Mesodermal cell (in vitro differentiated cells): ENCODE measurements at regions not wholly inside any gene's neighbourhood (a gene's known extent, or its start where the extent isn't known, plus 50 kb on each side); places are given as distances from the start of the nearest gene placed in this dataset.
A peak's percentile ranks its signal among the peaks of the same experiment; 100 is the strongest.

Source experiments
- H3K27ac ChIP-seq: 2 replicates; pipeline ENCODE4 v1.7.0; 2013; ENCODE audit warnings: mild to moderate bottlenecking, low read depth, low read length, moderate library complexity; ENCODE audit not compliant: severe bottlenecking
- H3K36me3 ChIP-seq: 2 replicates; pipeline ENCODE4 v1.7.1; 2013; ENCODE audit warnings: mild to moderate bottlenecking, low read length, moderate library complexity; ENCODE audit not compliant: control insufficient read depth, insufficient read depth
- H3K4me1 ChIP-seq: one replicate; pipeline ENCODE4 v1.7.1; 2013; ENCODE audit warnings: mild to moderate bottlenecking, low read length; ENCODE audit not compliant: insufficient read depth, control insufficient read depth, poor library complexity, severe bottlenecking
- H3K4me3 ChIP-seq: 2 replicates; pipeline ENCODE4 v1.7.0; 2013; ENCODE audit warnings: low read length, control low read depth, mild to moderate bottlenecking; ENCODE audit not compliant: insufficient read depth, poor library complexity, severe bottlenecking; ENCODE audit errors: extremely low read depth
- H3K9me3 ChIP-seq: 2 replicates; pipeline ENCODE4 v1.7.1; 2013; ENCODE audit warnings: mild to moderate bottlenecking, low read length, moderate library complexity; ENCODE audit not compliant: control insufficient read depth
- WGBS, 2 experiments: methylation state at CpG; one replicate each; pipeline ENCODE4 v1.1.5; 2013; ENCODE audit warnings: missing lambda C conversion rate in 2 of 2; ENCODE audit not compliant: insufficient coverage in 2 of 2; 5-methylcytosine and 5-hydroxymethylcytosine counted together

DNA sequence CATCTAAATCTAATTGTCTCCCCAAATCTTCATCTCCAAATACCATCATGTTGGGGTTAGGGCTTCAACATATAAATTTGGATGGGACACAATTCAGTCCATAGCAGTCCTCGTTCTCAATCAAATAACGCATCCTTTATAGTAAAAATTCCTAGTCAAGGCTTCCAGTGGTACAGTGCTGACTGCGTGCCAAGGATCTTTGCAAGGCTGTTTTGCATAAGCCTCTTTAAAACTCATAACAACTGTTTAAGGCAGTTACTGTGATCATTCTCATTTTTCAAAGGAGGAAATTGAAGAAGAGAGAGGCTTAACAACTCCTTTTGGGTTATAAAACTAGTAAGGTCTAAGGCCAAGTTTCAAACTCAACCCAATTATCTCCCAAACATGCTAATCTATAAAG lies 666.9 kb downstream of the NYAP2 start:
- WGBS, 2 experiments = 81 to 90% methylated on average over 2 of the region's 3 CpGs
- H3K36me3 ChIP-seq = no peaks in the 10 kb centered on the region
- no peaks in the 10 kb centered on the region for H3K9me3 ChIP-seq
- H3K27ac ChIP-seq = no peak overlapping the region
- no peak overlapping the region for H3K4me3 ChIP-seq
- H3K4me1 ChIP-seq = no peaks in the 10 kb centered on the region

DNA sequence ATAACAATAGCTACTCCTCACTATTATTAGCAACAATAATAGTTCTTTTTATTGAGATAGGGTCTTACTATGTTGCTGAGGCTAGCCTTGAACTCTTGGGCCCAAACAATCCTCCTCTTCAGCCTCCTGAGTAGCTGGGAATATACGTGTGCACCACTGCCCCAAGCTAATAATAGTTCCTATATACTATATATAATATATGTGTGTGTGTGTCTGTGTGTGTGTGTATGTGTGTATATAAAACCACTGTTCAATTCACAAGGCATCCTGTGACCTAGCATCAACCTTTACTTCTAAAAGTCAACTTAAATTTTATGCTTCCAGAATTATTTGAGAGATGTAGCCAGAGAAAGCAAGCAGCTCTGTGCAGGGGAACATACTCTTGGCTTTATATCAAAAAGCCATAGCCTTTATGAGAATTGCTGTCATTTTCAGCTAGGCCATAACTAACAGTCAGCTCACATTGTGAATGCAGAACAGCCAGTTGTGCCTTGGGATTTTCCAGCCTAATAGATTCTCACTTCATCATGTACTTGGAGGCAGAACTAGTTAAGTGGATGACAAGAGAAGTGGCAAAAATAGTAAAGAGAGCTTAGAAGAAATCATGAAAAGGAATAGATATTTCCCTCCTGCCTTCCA lies 665.5 kb downstream of the NYAP2 start:
- H3K4me1 ChIP-seq = no peaks in the 10 kb centered on the region
- no peak overlapping the region for H3K4me3 ChIP-seq
- H3K27ac ChIP-seq = no peak overlapping the region
- WGBS, 2 experiments = no CpG with 5 or more reads among the region's 1 CpG
- H3K9me3 ChIP-seq = no peaks in the 10 kb centered on the region
- no peaks in the 10 kb centered on the region for H3K36me3 ChIP-seq

GRCh38 chr2:226063704-226064440 lies 664.4 kb downstream of the NYAP2 start:
- Histone ChIP-seq H3K4me3 (no peak overlapping the region), H3K36me3 (no peaks in the 10 kb centered on the region), H3K4me1 (no peaks in the 10 kb centered on the region), H3K9me3 (no peaks in the 10 kb centered on the region), H3K27ac (no peak overlapping the region)
- WGBS, 2 experiments = 63 to 67% methylated on average over 1 of the region's 4 CpGs

DNA sequence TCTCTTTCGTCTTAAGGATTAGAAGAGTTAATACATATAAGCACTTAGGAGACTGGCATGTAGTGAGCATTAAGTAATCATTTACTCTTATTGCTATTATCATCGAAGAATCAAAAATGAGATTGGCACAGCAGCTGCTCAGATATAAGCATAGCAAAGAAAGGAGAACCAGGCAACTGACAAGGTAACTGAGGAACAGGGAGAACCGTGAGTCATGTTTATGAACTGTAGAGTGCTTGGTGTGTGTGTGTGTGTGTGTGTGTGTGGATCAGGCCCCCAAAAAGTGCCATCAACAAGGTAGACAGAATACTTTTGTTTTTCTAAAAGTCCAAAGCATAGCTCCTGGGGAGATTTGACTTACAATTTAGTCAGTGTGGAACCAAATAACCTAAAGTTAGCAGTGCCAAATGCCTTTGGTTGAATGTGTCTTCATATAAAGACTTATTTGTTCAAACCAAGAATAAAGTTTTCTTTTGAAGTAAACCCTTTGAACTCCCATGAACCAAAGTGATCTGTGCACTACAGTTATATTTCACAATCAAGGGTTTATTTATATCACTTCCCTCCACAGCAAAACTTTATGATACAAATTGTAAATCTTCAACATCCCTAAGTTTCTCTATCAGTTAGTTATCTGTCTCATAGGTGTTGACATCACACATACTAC lies 660.6 kb downstream of the NYAP2 start:
- H3K27ac ChIP-seq = no peak overlapping the region
- no peaks in the 10 kb centered on the region for H3K4me1 ChIP-seq
- no peak overlapping the region for H3K4me3 ChIP-seq
- no peaks in the 10 kb centered on the region for H3K36me3 ChIP-seq
- WGBS, 2 experiments = 94 to 100% methylated on average over 1 to 2 of the region's 3 CpGs
- H3K9me3 ChIP-seq = no peaks in the 10 kb centered on the region

DNA sequence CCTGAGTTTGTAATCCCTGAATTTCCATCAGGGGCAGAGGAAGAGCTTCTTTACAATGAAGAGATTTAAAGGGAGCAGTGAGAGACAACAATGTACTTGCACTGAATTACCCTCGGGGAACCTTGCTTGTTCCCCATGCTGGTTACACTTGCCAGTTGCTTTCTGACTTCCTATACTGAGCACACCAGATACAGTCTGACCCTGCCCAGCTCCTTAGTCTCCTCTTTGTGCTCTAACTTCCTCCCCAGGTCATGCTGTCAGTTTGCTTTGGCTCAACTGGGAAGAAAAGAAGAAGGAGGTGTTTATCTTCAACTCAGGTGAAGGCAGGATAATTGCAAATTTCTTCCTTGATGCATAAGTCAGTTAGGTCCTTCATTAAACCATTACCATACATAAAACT lies 658.4 kb downstream of the NYAP2 start:
- Histone ChIP-seq H3K27ac (no peak overlapping the region), H3K36me3 (no peaks in the 10 kb centered on the region), H3K9me3 (no peaks in the 10 kb centered on the region), H3K4me1 (no peaks in the 10 kb centered on the region), H3K4me3 (no peak overlapping the region)
- 50 to 63% methylated on average over 1 of the region's 1 CpG for WGBS, 2 experiments

GRCh38 chr2:226057365-226057764 lies 657.9 kb downstream of the NYAP2 start:
- 100% methylated on average over 1 of the region's 1 CpG; no CpG with 5 or more reads in 1 of the 2 experiments for WGBS, 2 experiments
- Histone ChIP-seq H3K4me3 (no peak overlapping the region), H3K27ac (no peak overlapping the region), H3K4me1 (no peaks in the 10 kb centered on the region), H3K9me3 (no peaks in the 10 kb centered on the region), H3K36me3 (no peaks in the 10 kb centered on the region)

- 90 to 100% methylated on average over 3 to 4 of the region's 6 CpGs for WGBS, 2 experiments
Observed at GRCh38 chr2:226052772-226053416, 653.4 kb downstream of the NYAP2 start.

DNA sequence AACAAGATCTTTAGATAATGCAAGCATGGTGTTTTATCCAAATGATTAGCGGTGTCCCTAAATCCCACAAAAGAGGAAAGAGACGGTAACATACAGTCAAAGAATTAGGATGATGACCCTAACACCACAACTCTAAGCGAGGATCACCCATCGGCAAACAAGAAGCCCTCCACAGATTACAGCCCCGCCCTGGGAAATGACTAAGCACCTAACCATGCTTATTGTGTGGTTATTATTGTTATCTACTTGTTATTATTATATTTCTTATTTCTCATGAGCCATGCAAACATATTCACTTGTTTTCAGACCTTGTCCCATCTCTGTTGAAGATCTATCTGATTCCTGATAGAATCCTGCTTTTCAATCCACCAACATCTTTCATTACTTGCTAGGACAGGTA lies 651.3 kb downstream of the NYAP2 start:
- Histone ChIP-seq H3K9me3 (no peaks in the 10 kb centered on the region), H3K36me3 (no peaks in the 10 kb centered on the region), H3K4me1 (no peaks in the 10 kb centered on the region), H3K27ac (no peak overlapping the region), H3K4me3 (no peak overlapping the region)
- 100% methylated on average over 1 to 2 of the region's 5 CpGs for WGBS, 2 experiments

More at GRCh38 chr2:226052772-226053416, 653.4 kb downstream of the NYAP2 start:
- Histone ChIP-seq H3K9me3 (no peaks in the 10 kb centered on the region), H3K27ac (no peak overlapping the region), H3K4me1 (no peaks in the 10 kb centered on the region), H3K36me3 (no peaks in the 10 kb centered on the region), H3K4me3 (no peak overlapping the region)

- no peaks in the 10 kb centered on the region for H3K4me1 ChIP-seq
- no peaks in the 10 kb centered on the region for H3K36me3 ChIP-seq
- H3K27ac ChIP-seq = peak overlapping the region; percentile 78
- H3K9me3 ChIP-seq = no peaks in the 10 kb centered on the region
- WGBS, 2 experiments = 100% methylated on average over 1 of the region's 4 CpGs; no CpG with 5 or more reads in 1 of the 2 experiments
- no peak overlapping the region for H3K4me3 ChIP-seq
Observed at GRCh38 chr2:226048611-226049010, 649.1 kb downstream of the NYAP2 start.

- Histone ChIP-seq H3K36me3 (no peaks in the 10 kb centered on the region), H3K4me3 (no peak overlapping the region), H3K9me3 (no peaks in the 10 kb centered on the region), H3K4me1 (no peaks in the 10 kb centered on the region), H3K27ac (no peak overlapping the region)
- 92 to 100% methylated on average over 8 of the region's 8 CpGs for WGBS, 2 experiments
Observed at GRCh38 chr2:226045080-226045479, 645.6 kb downstream of the NYAP2 start.
